Transverse colon (tissue), 4 donors: ENCODE measurements at regions not wholly inside any gene's neighbourhood (a gene's known extent, or its start where the extent isn't known, plus 50 kb on each side); places are given as distances from the start of the nearest gene placed in this dataset.

ENCODE experiments used
- CTCF ChIP-seq, 5 experiments: fragments of 200-600 bp in 3 of 5; fragments of 450-650 bp in 2 of 5; sonication (generic) in 3 of 5; IDR thresholded peaks; 1 replicate in 2 of 5; 2 replicates in 3 of 5; pipeline ENCODE4 v1.5.1; 2016 to 2017; ENCODE audit warnings: antibody characterized with exemption in 5 of 5, inconsistent platforms in 3 of 5, mild to moderate bottlenecking in 2 of 5, moderate library complexity in 1 of 5
- EP300 ChIP-seq: sonication (generic); formaldehyde crosslinking; IDR thresholded peaks from one replicate; pipeline ENCODE4 v1.6.1; 2017; ENCODE audit warnings: antibody characterized with exemption, low read depth
- POLR2A ChIP-seq: fragments of 450-650 bp; IDR thresholded peaks from one replicate; pipeline ENCODE4 v1.6.1; 2016; ENCODE audit warnings: antibody characterized with exemption, mild to moderate bottlenecking, moderate library complexity
- POLR2AphosphoS5 ChIP-seq, 3 donors: sonication (generic); formaldehyde crosslinking; IDR thresholded peaks; one replicate each; pipeline ENCODE4 v1.6.1; 2016; ENCODE audit warnings: antibody characterized with exemption in 3 of 3

- no peak for TF ChIP-seq POLR2A
- no peak for TF ChIP-seq CTCF (IDR thresholded peaks at IDR 0.05)
- no peak for TF ChIP-seq EP300
- TF ChIP-seq POLR2AphosphoS5 (IDR thresholded peaks at IDR 0.05): no peak
Measured at GRCh38 chr2:161036926-161037325, 123.3 kb upstream of the TANK start.
